Keratinocyte (primary cell): ENCODE measurements at regions not wholly inside any gene's neighbourhood (a gene's known extent, or its start where the extent isn't known, plus 50 kb on each side); places are given as distances from the start of the nearest gene placed in this dataset.

ENCODE experiments used
- DNase-seq: peaks from one replicate; pipeline ENCODE4 v3.0.0-alpha.2; 2011; ENCODE audit warnings: low read depth, missing footprints, low spot score
- FAIRE-seq: peaks from 2 replicates; lab custom pipeline; 2011; peaks lifted over from hg19 to GRCh38; lab: Jason Lieb, UNC
- H2AFZ ChIP-seq: 2 replicates; pipeline ENCODE4 v1.6.0; 2012; ENCODE audit warnings: low read length, control low read depth, inconsistent platforms; ENCODE audit not compliant: control insufficient read depth
- H3K27ac ChIP-seq: 2 replicates; pipeline ENCODE4 v1.5.1; 2011; ENCODE audit warnings: low read length; ENCODE audit not compliant: control insufficient read depth, insufficient read depth
- H3K27me3 ChIP-seq: 3 replicates; pipeline ENCODE4 v1.6.0; 2011; ENCODE audit warnings: low read length; ENCODE audit not compliant: control insufficient read depth, insufficient read depth; ENCODE audit errors: extremely low read depth
- H3K36me3 ChIP-seq, 2 experiments: 2 replicates in 1 of 2; 3 replicates in 1 of 2; pipeline ENCODE4 v1.5.1; 2011; ENCODE audit warnings: low read length in 2 of 2, mild to moderate bottlenecking in 1 of 2; ENCODE audit not compliant: control insufficient read depth in 2 of 2, insufficient read depth in 2 of 2; ENCODE audit errors: extremely low read depth in 1 of 2
- H3K4me1 ChIP-seq: 3 replicates; pipeline ENCODE4 v1.5.1; 2011; ENCODE audit warnings: low read length; ENCODE audit not compliant: control insufficient read depth, insufficient read depth; ENCODE audit errors: extremely low read depth
- H3K4me2 ChIP-seq: 3 replicates; pipeline ENCODE4 v1.6.0; 2011; ENCODE audit warnings: low read depth, low read length; ENCODE audit not compliant: control insufficient read depth, insufficient read depth; ENCODE audit errors: extremely low read depth
- H3K4me3 ChIP-seq, 3 experiments: fragments of 200-600 bp in 1 of 3; sonication (generic) in 1 of 3; 2 replicates in 2 of 3; 3 replicates in 1 of 3; pipeline ENCODE4 v1.5.1; 2011 to 2016; ENCODE audit warnings: low read length in 3 of 3, mild to moderate bottlenecking in 3 of 3, control low read depth in 2 of 3, inconsistent platforms in 1 of 3, low read depth in 1 of 3, mixed read lengths in 1 of 3, mixed run types in 1 of 3, moderate library complexity in 1 of 3; ENCODE audit not compliant: control insufficient read depth in 2 of 3, insufficient read depth in 2 of 3; ENCODE audit errors: extremely low read depth in 1 of 3
- H3K79me2 ChIP-seq: 2 replicates; pipeline ENCODE4 v1.6.0; 2012; ENCODE audit warnings: low read length; ENCODE audit not compliant: control insufficient read depth, insufficient read depth
- H3K9ac ChIP-seq: 3 replicates; pipeline ENCODE4 v1.6.0; 2011; ENCODE audit warnings: low read length; ENCODE audit not compliant: control insufficient read depth, insufficient read depth; ENCODE audit errors: extremely low read depth
- H3K9me1 ChIP-seq: 3 replicates; pipeline ENCODE4 v1.6.0; 2011; ENCODE audit warnings: low read length; ENCODE audit not compliant: control insufficient read depth, insufficient read depth; ENCODE audit errors: extremely low read depth
- H3K9me3 ChIP-seq: 2 replicates; pipeline ENCODE4 v1.5.1; 2012; ENCODE audit warnings: low read depth, low read length; ENCODE audit not compliant: control insufficient read depth
- H4K20me1 ChIP-seq: 3 replicates; pipeline ENCODE4 v1.6.0; 2011; ENCODE audit warnings: low read length; ENCODE audit not compliant: control insufficient read depth, insufficient read depth; ENCODE audit errors: extremely low read depth
- CTCF ChIP-seq, 3 experiments: IDR thresholded peaks in 1 of 3; conservative IDR thresholded peaks in 1 of 3; optimal IDR thresholded peaks in 1 of 3; 2 replicates in 2 of 3; 3 replicates in 1 of 3; pipeline versions ENCODE3 to v1.5.1; 2011; ENCODE audit warnings: low read length in 3 of 3, mild to moderate bottlenecking in 3 of 3, moderate library complexity in 2 of 3, control low read depth in 1 of 3, inconsistent platforms in 1 of 3; ENCODE audit not compliant: insufficient read depth in 2 of 3; ENCODE audit errors: extremely low read depth in 1 of 3
- EZH2 ChIP-seq: IDR thresholded peaks from one replicate; pipeline ENCODE4 v1.6.1; 2012; ENCODE audit warnings: inconsistent platforms, mild to moderate bottlenecking, low read length, moderate library complexity
- dilution Hi-C: fragments of 300-500 bp; cut with MboI; formaldehyde crosslinking; loops from one replicate; pipeline ENCODE4 v1.7.0; 2020; ENCODE audit warnings: low sequenced_read_pairs; ENCODE audit not compliant: extremely low pct_ligation_motif_present

GRCh38 chr7:12851841-12852240, 164.4 kb downstream of the ARL4A start:
- no peak overlapping the region for H3K4me2 ChIP-seq
- H3K9me1 ChIP-seq, result no peaks in the 10 kb centered on the region
- no peaks in the 10 kb centered on the region for H4K20me1 ChIP-seq
- no peaks in the 10 kb centered on the region for H3K27me3 ChIP-seq
- H3K4me1 ChIP-seq, result peaks cover 16% of the 10 kb centered on the region
- H3K27ac ChIP-seq, result no peak overlapping the region
- H3K9me3 ChIP-seq, result no peaks in the 10 kb centered on the region
- H3K9ac ChIP-seq, result no peak overlapping the region
- no peaks in the 10 kb centered on the region for H3K36me3 ChIP-seq
- FAIRE-seq (no peak), DNase-seq (no peak)
- no peaks in the 10 kb centered on the region for H3K79me2 ChIP-seq
- dilution Hi-C loops, result no loop called here
- no peak overlapping the region for H2AFZ ChIP-seq
- H3K4me3 ChIP-seq, result no peak overlapping the region
- TF ChIP-seq EZH2 (no peak), CTCF (optimal IDR thresholded peaks at IDR 0.05 in 1 of 3, IDR thresholded peaks at IDR 0.05 in 1 of 3, conservative IDR thresholded peaks at IDR 0.05 in 1 of 3; ENCODE audit: extremely low read depth in 1 of 3, insufficient read depth in 2 of 3, low read length in 3 of 3) (no peak)

GRCh38 chr7:12855036-12855435, 167.6 kb downstream of the ARL4A start:
- Histone ChIP-seq H3K36me3 (no peaks in the 10 kb centered on the region), H3K79me2 (no peaks in the 10 kb centered on the region), H3K4me2 (no peak overlapping the region), H3K4me3 (no peak overlapping the region), H4K20me1 (no peaks in the 10 kb centered on the region), H3K9me3 (no peaks in the 10 kb centered on the region), H3K27ac (no peak overlapping the region), H3K27me3 (no peaks in the 10 kb centered on the region), H3K4me1 (peaks cover 16% of the 10 kb centered on the region), H3K9me1 (no peaks in the 10 kb centered on the region), H3K9ac (no peak overlapping the region), H2AFZ (no peak overlapping the region)
- TF ChIP-seq CTCF (optimal IDR thresholded peaks at IDR 0.05 in 1 of 3, IDR thresholded peaks at IDR 0.05 in 1 of 3, conservative IDR thresholded peaks at IDR 0.05 in 1 of 3; ENCODE audit: extremely low read depth in 1 of 3, insufficient read depth in 2 of 3, low read length in 3 of 3) (no peak), EZH2 (no peak)
- dilution Hi-C loops, result no loop called here
- FAIRE-seq (no peak), DNase-seq (no peak)
